RWPE1 (cell line): ENCODE measurements at regions not wholly inside any gene's neighbourhood (a gene's known extent, or its start where the extent isn't known, plus 50 kb on each side); places are given as distances from the start of the nearest gene placed in this dataset.

Experiments
- CTCF ChIA-PET: fragments of 350-600 bp; sonication (Branson Sonifier 250); formaldehyde crosslinking; extraction: SDS; loops from one replicate; lab custom pipeline; 2021; lab: Yijun Ruan, JAX
- POLR2A ChIA-PET: fragments of 400-600 bp; formaldehyde crosslinking; extraction: SDS; loops from one replicate; lab custom pipeline; 2020; ENCODE audit warnings: antibody characterized with exemption; ENCODE audit not compliant: low non-redundant PET; lab: Yijun Ruan, JAX
- DNase-seq: peaks from one replicate; pipeline ENCODE4 v3.0.0; 2012; ENCODE audit warnings: low spot score
- H3K27ac ChIP-seq: fragments of 450-650 bp; 2 replicates; pipeline ENCODE4 v1.5.1; 2017
- CTCF ChIP-seq: fragments of 450-650 bp; conservative IDR thresholded peaks from 2 replicates; pipeline ENCODE4 v1.5.1; 2017; ENCODE audit warnings: low read depth, mild to moderate bottlenecking

- CTCF ChIA-PET = interaction anchor here (0.6 kb wide), 1 partner anchor 179 kb away, joined by 3 read pairs; no protein-coding TSS in a partner anchor
- no peak for TF ChIP-seq CTCF
- POLR2A ChIA-PET = no interaction called here
- DNase-seq = no peak
- H3K27ac ChIP-seq = no peak overlapping the region
Measured at GRCh38 chr4:29043411-29043810, 1676.8 kb upstream of the PCDH7 start.

GRCh38 chr4:29046186-29046585 lies 1674.0 kb upstream of the PCDH7 start:
- no peak for TF ChIP-seq CTCF
- no peak for DNase-seq
- ChIA-PET POLR2A (no interaction called here), CTCF (no interaction called here)
- no peak overlapping the region for H3K27ac ChIP-seq

GRCh38 chr4:29046781-29047180 lies 1673.4 kb upstream of the PCDH7 start:
- ChIA-PET CTCF (interaction anchor here (0.5 to 0.6 kb wide), 2 partner anchors 23 to 27 kb away, joined by 4 to 8 read pairs; no protein-coding TSS in a partner anchor), POLR2A (no interaction called here)
- no peak for DNase-seq
- no peak overlapping the region for H3K27ac ChIP-seq
- no peak for TF ChIP-seq CTCF

GRCh38 chr4:29047341-29048041 lies 1672.7 kb upstream of the PCDH7 start:
- ChIA-PET POLR2A (no interaction called here), CTCF (interaction anchor here (0.6 kb wide), 1 partner anchor 24 kb away, joined by 4 read pairs; no protein-coding TSS in a partner anchor)
- no peak for TF ChIP-seq CTCF
- DNase-seq = no peak
- H3K27ac ChIP-seq = no peak overlapping the region

- H3K27ac ChIP-seq = no peak overlapping the region
- no peak for DNase-seq
- POLR2A ChIA-PET = no interaction called here
- TF ChIP-seq CTCF = no peak
- CTCF ChIA-PET = no interaction called here
Measured at GRCh38 chr4:29051381-29051965, 1668.7 kb upstream of the PCDH7 start.

- H3K27ac ChIP-seq = no peak overlapping the region
- no peak for TF ChIP-seq CTCF
- POLR2A ChIA-PET = no interaction called here
- no peak for DNase-seq
- CTCF ChIA-PET = no interaction called here
Measured at GRCh38 chr4:29052266-29052665, 1667.9 kb upstream of the PCDH7 start.
